ENCODE measurements at regions not wholly inside any gene's neighbourhood (a gene's known extent, or its start where the extent isn't known, plus 50 kb on each side); places are given as distances from the start of the nearest gene placed in this dataset.
"Not testable (repeated sequence)": the region's sequence is repeated elsewhere in the genome, so short reads cannot be mapped to it uniquely, and the experiment has no call there.

- FAIRE-seq (no peak), DNase-seq (ENCODE audit: insufficient read length) (no peak)
- TF ChIP-seq POLR2A (IDR thresholded peaks at IDR 0.05; ENCODE audit: low read depth, low read length): no peak
- TF ChIP-seq TAF1 (IDR thresholded peaks at IDR 0.05; ENCODE audit: borderline replicate concordance, low read depth, low read length): no peak
- TF ChIP-seq POLR2AphosphoS5 (IDR thresholded peaks at IDR 0.05; ENCODE audit: low read depth, low read length): no peak
Observed at GRCh38 chr17:54196751-54197150, 374.0 kb downstream of the KIF2B start.

GRCh38 chr17:54201380-54201779, 378.7 kb downstream of the KIF2B start:
- not testable (repeated sequence) for FAIRE-seq; DNase-seq (ENCODE audit: insufficient read length)

- FAIRE-seq (no peak), DNase-seq (ENCODE audit: insufficient read length) (no peak)
- TF ChIP-seq POLR2A (IDR thresholded peaks at IDR 0.05; ENCODE audit: low read depth, low read length) (no peak), TAF1 (IDR thresholded peaks at IDR 0.05; ENCODE audit: borderline replicate concordance, low read depth, low read length) (no peak)
Observed at GRCh38 chr17:54220829-54221228, 398.1 kb downstream of the KIF2B start.

- FAIRE-seq (no peak), DNase-seq (ENCODE audit: insufficient read length) (no peak)
- TF ChIP-seq POLR2AphosphoS5 (IDR thresholded peaks at IDR 0.05; ENCODE audit: low read depth, low read length) (no peak), POLR2A (IDR thresholded peaks at IDR 0.05; ENCODE audit: low read depth, low read length) (no peak), TAF1 (IDR thresholded peaks at IDR 0.05; ENCODE audit: borderline replicate concordance, low read depth, low read length) (no peak)
Observed at GRCh38 chr17:54221499-54221898, 398.8 kb downstream of the KIF2B start.

GRCh38 chr17:54235571-54235970, 412.8 kb downstream of the KIF2B start:
- no peak for DNase-seq (ENCODE audit: insufficient read length)
- no peak for TF ChIP-seq POLR2AphosphoS5 (IDR thresholded peaks at IDR 0.05; ENCODE audit: low read depth, low read length)
- TF ChIP-seq POLR2A (IDR thresholded peaks at IDR 0.05; ENCODE audit: low read depth, low read length): no peak
- TF ChIP-seq TAF1 (IDR thresholded peaks at IDR 0.05; ENCODE audit: borderline replicate concordance, low read depth, low read length): no peak
- no peak for FAIRE-seq

- DNase-seq (ENCODE audit: insufficient read length) (no peak), FAIRE-seq (no peak)
- TF ChIP-seq TAF1 (IDR thresholded peaks at IDR 0.05; ENCODE audit: borderline replicate concordance, low read depth, low read length): no peak
- TF ChIP-seq POLR2A (IDR thresholded peaks at IDR 0.05; ENCODE audit: low read depth, low read length): no peak
- no peak for TF ChIP-seq POLR2AphosphoS5 (IDR thresholded peaks at IDR 0.05; ENCODE audit: low read depth, low read length)
Observed at GRCh38 chr17:54237911-54238515, 415.3 kb downstream of the KIF2B start.

- TF ChIP-seq TAF1 (IDR thresholded peaks at IDR 0.05; ENCODE audit: borderline replicate concordance, low read depth, low read length) (no peak), POLR2AphosphoS5 (IDR thresholded peaks at IDR 0.05; ENCODE audit: low read depth, low read length) (no peak), POLR2A (IDR thresholded peaks at IDR 0.05; ENCODE audit: low read depth, low read length) (no peak)
- FAIRE-seq (no peak), DNase-seq (ENCODE audit: insufficient read length) (no peak)
Observed at GRCh38 chr17:54239291-54239690, 416.6 kb downstream of the KIF2B start.

GRCh38 chr17:54255696-54256095, 433.0 kb downstream of the KIF2B start:
- TF ChIP-seq TAF1 (IDR thresholded peaks at IDR 0.05; ENCODE audit: borderline replicate concordance, low read depth, low read length) (no peak), POLR2AphosphoS5 (IDR thresholded peaks at IDR 0.05; ENCODE audit: low read depth, low read length) (no peak), POLR2A (IDR thresholded peaks at IDR 0.05; ENCODE audit: low read depth, low read length) (no peak)
- no peak for DNase-seq (ENCODE audit: insufficient read length)
- no peak for FAIRE-seq

GRCh38 chr17:54256401-54256929, 433.7 kb downstream of the KIF2B start:
- FAIRE-seq: no peak
- DNase-seq (ENCODE audit: insufficient read length): no peak
- TF ChIP-seq POLR2A (IDR thresholded peaks at IDR 0.05; ENCODE audit: low read depth, low read length) (no peak), POLR2AphosphoS5 (IDR thresholded peaks at IDR 0.05; ENCODE audit: low read depth, low read length) (no peak), TAF1 (IDR thresholded peaks at IDR 0.05; ENCODE audit: borderline replicate concordance, low read depth, low read length) (no peak)

- DNase-seq (ENCODE audit: insufficient read length) (no peak), FAIRE-seq (no peak)
- no peak for TF ChIP-seq TAF1 (IDR thresholded peaks at IDR 0.05; ENCODE audit: borderline replicate concordance, low read depth, low read length)
- TF ChIP-seq POLR2A (IDR thresholded peaks at IDR 0.05; ENCODE audit: low read depth, low read length): no peak
- TF ChIP-seq POLR2AphosphoS5 (IDR thresholded peaks at IDR 0.05; ENCODE audit: low read depth, low read length): no peak
Observed at GRCh38 chr17:54257440-54257839, 434.7 kb downstream of the KIF2B start.

GRCh38 chr17:54259476-54259875, 436.7 kb downstream of the KIF2B start:
- FAIRE-seq: no peak
- no peak for DNase-seq (ENCODE audit: insufficient read length)
- no peak for TF ChIP-seq POLR2AphosphoS5 (IDR thresholded peaks at IDR 0.05; ENCODE audit: low read depth, low read length)
- no peak for TF ChIP-seq TAF1 (IDR thresholded peaks at IDR 0.05; ENCODE audit: borderline replicate concordance, low read depth, low read length)
- TF ChIP-seq POLR2A (IDR thresholded peaks at IDR 0.05; ENCODE audit: low read depth, low read length): no peak

- TF ChIP-seq TAF1 (IDR thresholded peaks at IDR 0.05; ENCODE audit: borderline replicate concordance, low read depth, low read length) (no peak), POLR2AphosphoS5 (IDR thresholded peaks at IDR 0.05; ENCODE audit: low read depth, low read length) (no peak), POLR2A (IDR thresholded peaks at IDR 0.05; ENCODE audit: low read depth, low read length) (no peak)
- FAIRE-seq: no peak
- no peak for DNase-seq (ENCODE audit: insufficient read length)
Observed at GRCh38 chr17:54261465-54261864, 438.7 kb downstream of the KIF2B start.

Data from GM12892 (cell line).